GM21717 (cell line): ENCODE measurements at regions not wholly inside any gene's neighbourhood (a gene's known extent, or its start where the extent isn't known, plus 50 kb on each side); places are given as distances from the start of the nearest gene placed in this dataset.

Experiments used
- ATAC-seq: cut with Tn5 transposase; IDR thresholded peaks from one replicate; pipeline ENCODE4 v1.9.1; 2021; ENCODE audit warnings: mild to moderate bottlenecking, moderate library complexity; ENCODE audit not compliant: unreplicated experiment

- ATAC-seq = no peak
Measured at GRCh38 chr1:96962751-96963211, 241.2 kb downstream of the PTBP2 start.

- no peak for ATAC-seq
Measured at GRCh38 chr1:96964761-96965160, 243.2 kb downstream of the PTBP2 start.

- peak; percentile 82 for ATAC-seq
Measured at GRCh38 chr1:96966536-96967138, 245.1 kb downstream of the PTBP2 start.

- no peak for ATAC-seq
Measured at GRCh38 chr1:96967311-96967710, 245.7 kb downstream of the PTBP2 start.

- ATAC-seq = no peak
Measured at GRCh38 chr1:96968541-96968940, 247.0 kb downstream of the PTBP2 start.

- no peak for ATAC-seq
Measured at GRCh38 chr1:96968983-96969382, 247.4 kb downstream of the PTBP2 start.

GRCh38 chr1:96969656-96970163, 248.1 kb downstream of the PTBP2 start:
- no peak for ATAC-seq

- ATAC-seq = no peak
Measured at GRCh38 chr1:96971439-96971838, 249.9 kb downstream of the PTBP2 start.

GRCh38 chr1:96971849-96972602, 250.4 kb downstream of the PTBP2 start:
- ATAC-seq = no peak

GRCh38 chr1:96973605-96974004, 252.0 kb downstream of the PTBP2 start:
- ATAC-seq = no peak

- ATAC-seq = no peak
Measured at GRCh38 chr1:96978444-96978843, 256.9 kb downstream of the PTBP2 start.

- ATAC-seq = no peak
Measured at GRCh38 chr1:96978901-96979300, 257.3 kb downstream of the PTBP2 start.

- ATAC-seq = no peak
Measured at GRCh38 chr1:96979304-96980268, 258.0 kb downstream of the PTBP2 start.

GRCh38 chr1:96980448-96980847, 258.9 kb downstream of the PTBP2 start:
- no peak for ATAC-seq

- ATAC-seq = no peak
Measured at GRCh38 chr1:96981181-96981580, 259.6 kb downstream of the PTBP2 start.

- no peak for ATAC-seq
Measured at GRCh38 chr1:96982118-96982517, 260.5 kb downstream of the PTBP2 start.

- ATAC-seq = no peak
Measured at GRCh38 chr1:96983866-96984265, 262.3 kb downstream of the PTBP2 start.

- ATAC-seq = no peak
Measured at GRCh38 chr1:96987186-96987703, 265.7 kb downstream of the PTBP2 start.

GRCh38 chr1:96989302-96989701, 267.7 kb downstream of the PTBP2 start:
- no peak for ATAC-seq

- ATAC-seq = no peak
Measured at GRCh38 chr1:96990136-96990535, 268.6 kb downstream of the PTBP2 start.

GRCh38 chr1:96991261-96991660, 269.7 kb downstream of the PTBP2 start:
- no peak for ATAC-seq
